Testis (tissue), 2 donors: ENCODE measurements at regions not wholly inside any gene's neighbourhood (a gene's known extent, or its start where the extent isn't known, plus 50 kb on each side); places are given as distances from the start of the nearest gene placed in this dataset.

ENCODE experiments used
- DNase-seq: peaks from one replicate; pipeline ENCODE4 v3.0.0-alpha.2; 2019
- H3K27ac ChIP-seq, 2 donors: fragments of 200-600 bp; sonication (generic); one replicate each; pipeline ENCODE4 v1.5.1; 2019
- H3K27me3 ChIP-seq: fragments of 200-600 bp; sonication (generic); one replicate; pipeline ENCODE4 v1.5.1; 2019
- H3K36me3 ChIP-seq: fragments of 200-600 bp; sonication (generic); one replicate; pipeline ENCODE4 v1.5.1; 2017; ENCODE audit warnings: low read depth; ENCODE audit errors: missing control alignments
- H3K4me1 ChIP-seq: fragments of 200-600 bp; sonication (generic); one replicate; pipeline ENCODE4 v1.5.1; 2019
- H3K4me3 ChIP-seq, 2 donors: fragments of 200-600 bp; sonication (generic); one replicate each; pipeline ENCODE4 v1.5.1; 2017 to 2019
- H3K9me3 ChIP-seq: fragments of 200-600 bp; sonication (generic); one replicate; pipeline ENCODE4 v1.5.1; 2017
- POLR2A ChIP-seq: fragments of 450-650 bp; IDR thresholded peaks from one replicate; pipeline ENCODE4 v1.6.1; 2017; ENCODE audit warnings: antibody characterized with exemption, mild to moderate bottlenecking, moderate library complexity
- WGBS, 2 donors: methylation state at CpG; one replicate each; pipeline ENCODE4 v1.1.5; 2018; 5-methylcytosine and 5-hydroxymethylcytosine counted together
- intact Hi-C: fragments of 100-400 bp; cut with DNase I; formaldehyde crosslinking; loops from one replicate; pipeline ENCODE4 v1.15.1; 2023; ENCODE audit warnings: low total_unique reads
- TF ChIP-seq, protein P1 (sequence below), 3 experiments: fragments of 450-650 bp in 2 of 3; fragments of 200-600 bp in 1 of 3; sonication (generic) in 1 of 3; IDR thresholded peaks; one replicate each; pipeline ENCODE4 v1.5.1; 2016 to 2019; ENCODE audit warnings: antibody characterized with exemption in 3 of 3, mild to moderate bottlenecking in 2 of 3, moderate library complexity in 1 of 3

DNA sequence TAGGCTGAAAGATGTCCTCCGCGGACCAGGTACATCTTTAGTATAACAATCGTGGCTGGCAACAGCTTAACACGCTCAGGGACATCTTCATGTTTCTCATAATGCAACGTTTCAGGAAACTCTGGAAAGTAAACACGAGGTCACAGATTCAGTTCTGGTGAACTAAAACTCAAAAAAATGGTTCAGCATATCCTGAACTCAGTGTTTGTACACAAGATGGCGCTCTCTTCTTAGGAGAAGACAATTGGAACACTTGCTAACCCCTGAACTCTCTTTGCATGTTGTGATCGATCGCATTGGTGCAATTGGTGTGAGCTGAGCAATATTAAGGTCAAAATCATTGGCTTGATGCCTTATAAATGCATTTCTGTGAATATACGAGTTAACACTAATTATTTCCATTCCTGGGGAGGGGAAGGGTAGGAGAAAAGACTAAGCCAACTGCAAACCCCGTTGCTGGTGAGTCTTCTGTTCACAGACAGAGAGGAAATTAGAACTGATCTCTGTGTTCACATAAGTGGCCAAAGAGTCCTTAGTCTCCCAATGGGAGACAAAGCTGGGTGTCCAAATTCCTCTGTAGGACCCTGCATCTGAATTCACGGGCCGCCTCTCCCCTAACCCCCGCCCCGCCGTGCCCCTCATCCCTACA is 52.6 kb upstream of the FAM180A start:
- TF ChIP-seq POLR2A: no peak
- TF ChIP-seq, protein P1, sequence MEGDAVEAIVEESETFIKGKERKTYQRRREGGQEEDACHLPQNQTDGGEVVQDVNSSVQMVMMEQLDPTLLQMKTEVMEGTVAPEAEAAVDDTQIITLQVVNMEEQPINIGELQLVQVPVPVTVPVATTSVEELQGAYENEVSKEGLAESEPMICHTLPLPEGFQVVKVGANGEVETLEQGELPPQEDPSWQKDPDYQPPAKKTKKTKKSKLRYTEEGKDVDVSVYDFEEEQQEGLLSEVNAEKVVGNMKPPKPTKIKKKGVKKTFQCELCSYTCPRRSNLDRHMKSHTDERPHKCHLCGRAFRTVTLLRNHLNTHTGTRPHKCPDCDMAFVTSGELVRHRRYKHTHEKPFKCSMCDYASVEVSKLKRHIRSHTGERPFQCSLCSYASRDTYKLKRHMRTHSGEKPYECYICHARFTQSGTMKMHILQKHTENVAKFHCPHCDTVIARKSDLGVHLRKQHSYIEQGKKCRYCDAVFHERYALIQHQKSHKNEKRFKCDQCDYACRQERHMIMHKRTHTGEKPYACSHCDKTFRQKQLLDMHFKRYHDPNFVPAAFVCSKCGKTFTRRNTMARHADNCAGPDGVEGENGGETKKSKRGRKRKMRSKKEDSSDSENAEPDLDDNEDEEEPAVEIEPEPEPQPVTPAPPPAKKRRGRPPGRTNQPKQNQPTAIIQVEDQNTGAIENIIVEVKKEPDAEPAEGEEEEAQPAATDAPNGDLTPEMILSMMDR (IDR thresholded peaks at IDR 0.05): peak; percentile 72 to 83 (median 83)
- intact Hi-C loops: loop anchor here (5.0 kb wide), 1 partner anchor 206 kb away; no protein-coding TSS in a partner anchor
- Histone ChIP-seq H3K27ac (peak overlapping the region; percentile 23 to 53), H3K4me3 (no peak overlapping the region), H3K9me3 (no peaks in the 10 kb centered on the region), H3K4me1 (peaks cover 10% of the 10 kb centered on the region), H3K27me3 (no peaks in the 10 kb centered on the region), H3K36me3 (no peaks in the 10 kb centered on the region)
- WGBS, 2 donors: 33 to 34% methylated on average over 16 of the region's 16 CpGs
- DNase-seq: peak; percentile 61

- 54 to 58% methylated on average over 10 of the region's 10 CpGs for WGBS, 2 donors
- H3K27ac ChIP-seq: peak overlapping the region; percentile 23 to 53
These were observed 51.9 kb upstream of the FAM180A start for GRCh38 chr7:135800560-135800959.

GRCh38 chr7:135799881-135800280 is 51.3 kb upstream of the FAM180A start:
- DNase-seq: no peak
- TF ChIP-seq POLR2A: no peak
- TF ChIP-seq, protein P1 (IDR thresholded peaks at IDR 0.05): no peak
- no peaks in the 10 kb centered on the region for H3K27me3 ChIP-seq
- H3K4me3 ChIP-seq: no peak overlapping the region
- no peaks in the 10 kb centered on the region for H3K9me3 ChIP-seq
- H3K4me1 ChIP-seq: peaks cover 10% of the 10 kb centered on the region
- no peaks in the 10 kb centered on the region for H3K36me3 ChIP-seq
- WGBS, 2 donors: 70 to 79% methylated on average over 3 of the region's 3 CpGs
- intact Hi-C loops: loop anchor here (5.0 to 10.0 kb wide), 2 partner anchors 135 to 207 kb away; partner anchors contain the start of gene STMP1
- H3K27ac ChIP-seq: no peak overlapping the region

More at GRCh38 chr7:135800560-135800959, 51.9 kb upstream of the FAM180A start:
- no peaks in the 10 kb centered on the region for H3K27me3 ChIP-seq
- no peaks in the 10 kb centered on the region for H3K9me3 ChIP-seq
- peak; percentile 48 for DNase-seq
- peaks cover 10% of the 10 kb centered on the region for H3K4me1 ChIP-seq
- intact Hi-C loops: loop anchor here (5.0 kb wide), 1 partner anchor 207 kb away; no protein-coding TSS in a partner anchor
- H3K36me3 ChIP-seq: no peaks in the 10 kb centered on the region
- H3K4me3 ChIP-seq: no peak overlapping the region
- TF ChIP-seq, protein P1 (IDR thresholded peaks at IDR 0.05): no peak
- TF ChIP-seq POLR2A: no peak
